GM21390 (cell line): ENCODE measurements at regions not wholly inside any gene's neighbourhood (a gene's known extent, or its start where the extent isn't known, plus 50 kb on each side); places are given as distances from the start of the nearest gene placed in this dataset.

Experiments used
- ATAC-seq: cut with Tn5 transposase; IDR thresholded peaks from one replicate; pipeline ENCODE4 v1.9.1; 2021; ENCODE audit not compliant: unreplicated experiment

DNA sequence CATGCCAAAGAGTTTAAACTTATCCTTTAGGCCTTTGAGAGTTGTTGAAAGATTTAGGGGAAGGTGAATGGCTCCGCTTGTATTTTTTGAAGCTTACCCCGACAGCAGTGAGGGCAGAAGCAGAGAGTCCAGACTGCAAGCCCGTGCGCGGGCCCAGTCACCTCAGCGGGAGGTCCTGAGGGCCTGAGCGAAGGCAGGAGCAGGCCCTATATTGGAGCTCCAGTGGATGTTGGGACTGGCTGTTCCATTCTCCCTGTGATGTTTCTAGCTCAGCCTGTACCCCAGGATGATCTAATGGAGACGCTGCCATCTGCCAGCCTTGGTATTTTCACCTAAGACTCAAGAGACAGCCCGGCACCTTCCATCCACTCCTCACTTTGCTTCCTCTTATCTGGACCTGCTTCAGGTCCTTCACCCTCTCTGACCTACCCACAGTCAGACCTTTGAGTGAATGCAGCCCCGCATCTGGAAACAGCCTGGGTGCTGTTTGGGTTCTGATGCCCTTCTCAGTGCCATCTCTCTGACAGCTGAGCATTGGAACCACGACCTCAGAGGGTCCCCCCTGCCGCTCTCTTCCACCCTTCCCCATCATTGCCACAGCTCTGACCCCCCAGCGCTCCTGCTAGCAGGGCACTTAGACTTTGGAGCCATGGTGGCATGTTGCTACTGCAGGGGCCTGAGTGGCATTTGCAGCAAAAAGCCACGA, 628.2 kb upstream of the CADM1 start:
- no peak for ATAC-seq

DNA sequence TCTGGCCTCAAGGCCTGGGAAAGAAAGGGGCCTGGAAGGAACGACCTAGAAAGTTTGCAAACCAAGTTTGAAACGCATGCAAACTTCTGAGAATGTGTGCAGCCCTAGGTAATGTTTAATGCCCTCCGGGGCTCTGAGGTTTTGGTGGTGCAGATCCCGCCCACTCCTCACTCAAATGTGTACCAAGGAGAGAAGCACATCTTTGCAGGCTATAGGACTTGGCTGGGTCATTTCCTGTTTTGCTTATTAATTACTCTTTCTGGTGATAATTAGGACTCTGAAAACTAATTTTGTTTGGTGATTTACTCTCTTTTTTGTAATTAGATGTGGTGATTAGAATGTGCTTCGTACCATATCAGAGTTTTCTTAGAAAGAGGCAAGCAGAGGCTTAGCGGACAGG, 625.9 kb upstream of the CADM1 start:
- ATAC-seq: no peak

DNA sequence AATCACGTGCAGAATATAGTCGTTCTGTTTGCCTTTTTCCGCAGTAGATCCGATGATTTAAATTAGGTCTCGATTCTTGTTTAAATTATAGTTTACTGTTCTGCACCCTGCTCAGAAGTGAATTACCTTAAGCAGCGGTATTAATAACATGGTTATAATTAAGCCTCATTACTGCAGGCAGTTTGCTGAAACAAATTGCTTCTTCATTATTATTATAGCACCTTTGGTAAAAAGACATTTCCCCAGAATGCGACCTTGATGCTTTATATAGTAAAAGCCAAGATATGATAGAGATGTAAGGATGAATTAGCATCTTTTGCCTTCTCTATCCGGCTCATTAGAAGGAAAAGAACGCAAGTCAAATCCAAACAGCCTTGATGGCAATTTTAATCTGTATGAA, 625.2 kb upstream of the CADM1 start:
- no peak for ATAC-seq

DNA sequence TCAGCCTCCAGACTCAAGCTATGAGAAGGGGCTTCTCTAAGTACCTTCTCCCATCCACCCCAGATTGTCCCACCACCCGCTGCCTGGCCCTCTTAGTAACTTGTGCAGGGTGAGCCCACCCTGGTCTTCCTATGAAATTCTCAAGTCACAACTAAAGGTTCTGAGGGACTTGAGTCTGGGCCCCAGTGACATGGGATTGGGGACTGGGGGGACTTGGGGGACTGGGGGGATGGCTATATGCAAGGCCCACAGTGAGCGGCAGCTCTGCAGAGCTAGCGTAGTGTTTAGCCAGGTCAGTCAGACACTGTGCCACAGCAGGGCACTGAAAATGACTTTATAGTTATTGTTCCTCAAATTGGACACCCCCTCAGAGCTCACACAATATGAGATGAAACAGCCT, 622.3 kb upstream of the CADM1 start:
- ATAC-seq: no peak

DNA sequence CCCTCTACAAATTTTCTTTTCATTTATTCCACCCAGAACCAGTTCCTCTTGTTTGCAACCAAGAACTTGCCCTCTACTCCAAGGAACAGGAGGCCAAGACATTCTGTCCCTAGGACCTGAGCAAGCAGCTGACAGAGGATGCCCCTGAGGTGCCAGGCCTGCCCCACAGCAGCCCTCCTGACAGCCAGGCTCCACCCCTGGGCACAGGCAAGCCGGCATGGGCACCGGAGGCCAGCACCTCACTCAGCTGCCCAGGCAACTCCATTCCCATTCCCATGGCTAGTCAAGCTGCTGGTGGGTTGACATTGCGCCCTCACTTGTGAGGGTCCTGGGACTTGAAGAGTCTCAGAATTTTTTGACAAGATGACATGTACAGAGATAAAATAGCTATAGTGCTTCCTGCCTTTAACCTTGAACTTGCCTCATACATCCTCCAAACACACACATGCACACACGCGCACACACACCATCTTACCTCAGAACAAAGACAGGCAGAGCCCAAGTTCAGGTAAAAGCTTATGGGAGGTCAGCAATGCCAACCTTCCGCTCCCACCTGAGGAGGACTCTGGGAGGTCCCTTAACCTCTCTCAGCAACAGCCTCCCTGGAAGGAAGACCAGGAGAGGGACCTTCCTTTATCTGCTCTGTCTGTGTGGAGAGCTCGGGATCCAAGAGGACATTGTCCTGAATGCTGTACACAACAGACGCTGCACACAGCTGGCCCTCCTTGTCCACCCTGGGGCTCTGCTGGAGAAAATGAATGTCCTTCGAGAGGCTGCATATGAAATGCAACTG, 620.9 kb upstream of the CADM1 start:
- no peak for ATAC-seq

DNA sequence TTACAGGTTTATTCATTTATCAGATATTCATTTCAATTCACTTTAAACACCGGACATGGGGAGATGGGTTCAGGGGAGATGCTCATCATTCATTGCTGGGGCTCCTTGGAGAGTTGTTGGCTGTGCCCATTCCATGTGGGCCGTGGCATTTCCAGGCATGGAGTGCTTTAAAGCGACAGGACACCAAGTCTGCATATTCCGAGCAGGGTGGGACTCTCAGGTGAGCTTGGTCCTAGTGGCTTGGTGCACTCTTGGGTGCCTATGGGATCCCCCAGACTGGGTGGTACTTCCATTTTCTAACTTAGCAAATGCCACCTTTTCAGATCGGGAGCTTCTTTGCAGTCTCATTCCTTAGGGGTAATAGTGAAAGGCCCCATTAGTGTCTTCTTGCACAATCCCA, 619.5 kb upstream of the CADM1 start:
- no peak for ATAC-seq

DNA sequence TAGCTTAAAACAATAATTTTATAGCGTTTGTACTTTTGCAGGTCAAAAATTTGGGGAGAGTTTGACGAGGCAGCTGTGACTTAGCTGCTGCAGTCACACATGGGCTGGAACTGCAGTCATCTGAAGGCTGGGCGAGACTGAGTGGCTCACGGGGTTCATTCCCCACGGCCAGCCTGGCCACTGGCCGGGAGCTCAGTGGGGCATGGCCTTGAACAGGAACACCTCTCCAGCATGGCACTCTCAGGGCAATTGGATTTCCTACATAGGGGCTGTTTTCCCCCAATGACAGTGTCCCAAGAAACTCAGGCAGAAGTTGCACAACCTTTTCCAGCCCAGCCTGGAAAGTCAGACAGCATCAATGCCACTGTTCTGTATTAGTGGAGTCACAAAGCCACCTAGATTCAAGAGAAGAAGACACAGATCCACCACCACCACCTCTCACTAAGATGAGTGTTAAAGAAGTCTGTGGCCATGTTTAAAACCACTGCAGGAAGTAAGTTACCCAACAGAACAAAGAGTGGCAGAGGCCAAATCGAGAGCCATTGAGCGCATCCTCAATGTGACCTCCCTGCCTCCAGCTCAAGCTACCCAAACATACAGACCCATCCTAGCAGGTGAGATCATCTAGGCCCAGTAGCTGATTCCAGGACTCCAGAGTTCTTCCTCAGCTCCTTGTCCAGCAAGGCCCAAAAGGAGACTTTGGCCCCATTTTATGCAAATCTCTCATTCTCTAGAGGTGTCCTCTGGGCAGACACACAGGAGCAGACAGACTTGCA, 618.7 kb upstream of the CADM1 start:
- no peak for ATAC-seq

DNA sequence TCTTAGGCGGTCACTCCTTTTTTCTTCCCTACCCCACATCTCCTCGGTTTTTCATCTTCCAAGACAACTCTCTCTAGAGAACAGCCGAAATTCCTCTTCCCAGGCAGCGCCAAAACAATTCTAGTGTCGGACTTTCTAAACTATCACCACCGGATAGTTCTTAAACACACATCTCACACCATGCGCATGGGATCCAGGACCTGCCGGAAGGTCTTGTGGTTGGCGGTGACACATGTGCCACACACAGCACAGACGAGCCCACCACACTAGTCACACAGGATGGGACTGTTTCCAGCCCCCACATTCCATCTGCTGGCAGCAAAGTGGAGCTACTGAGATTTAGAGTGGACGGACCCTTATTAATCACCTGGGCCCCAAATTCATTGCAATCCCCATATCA, 614.9 kb upstream of the CADM1 start:
- no peak for ATAC-seq

DNA sequence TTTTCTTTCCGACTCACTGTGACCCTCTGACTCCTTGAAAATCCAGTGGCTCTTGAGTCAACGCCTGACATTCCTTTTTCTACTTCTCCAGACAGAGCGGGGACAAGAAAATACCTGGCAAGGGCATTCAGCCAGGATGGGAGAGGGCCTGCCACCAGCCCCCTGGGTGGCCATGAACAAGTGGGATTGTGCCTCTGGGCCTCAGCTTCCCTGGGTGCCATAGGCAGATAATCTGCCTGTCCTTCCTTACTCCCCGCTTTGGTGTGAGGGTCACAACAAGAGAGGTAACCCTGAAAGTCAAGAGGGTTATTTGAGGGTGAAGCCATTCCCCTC, 613.9 kb upstream of the CADM1 start:
- no peak for ATAC-seq

DNA sequence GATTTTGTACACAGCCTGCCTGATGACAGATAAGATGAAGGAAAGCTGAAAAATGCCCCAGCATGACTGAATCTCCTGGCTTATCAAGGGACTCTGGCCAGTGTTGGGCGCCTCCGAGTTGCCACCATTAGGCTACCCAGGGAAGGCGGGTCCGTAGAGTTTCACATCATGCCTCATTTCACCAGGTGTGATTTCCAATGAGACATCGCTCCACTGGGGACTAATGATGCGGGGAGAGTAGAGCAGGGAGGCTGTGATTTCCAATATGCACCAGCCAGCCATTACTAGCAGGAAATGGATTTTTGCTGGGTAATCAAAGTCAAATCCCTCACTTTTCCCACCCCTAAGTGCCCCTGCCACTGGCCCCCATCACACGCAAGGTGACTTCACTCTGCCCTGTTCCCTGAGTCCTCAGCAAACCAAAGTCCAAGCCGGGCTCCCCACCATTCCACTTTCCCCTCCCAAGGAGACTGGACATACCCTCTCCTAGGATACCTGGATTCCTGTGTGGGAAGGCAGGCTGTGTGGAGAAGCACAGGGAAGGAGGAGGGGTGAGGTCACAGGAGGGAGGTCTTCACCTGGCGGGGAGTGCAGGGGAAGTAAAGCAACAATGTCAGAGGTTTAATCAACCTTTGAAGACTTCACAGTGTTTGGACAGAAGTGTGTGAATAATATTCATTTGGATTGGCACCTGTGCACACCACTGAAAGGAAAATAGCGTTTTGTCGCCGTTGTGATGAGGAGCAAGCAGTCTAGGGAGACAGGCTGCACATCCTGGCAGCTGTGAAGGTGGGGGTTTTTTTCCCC, 613.3 kb upstream of the CADM1 start:
- no peak for ATAC-seq

DNA sequence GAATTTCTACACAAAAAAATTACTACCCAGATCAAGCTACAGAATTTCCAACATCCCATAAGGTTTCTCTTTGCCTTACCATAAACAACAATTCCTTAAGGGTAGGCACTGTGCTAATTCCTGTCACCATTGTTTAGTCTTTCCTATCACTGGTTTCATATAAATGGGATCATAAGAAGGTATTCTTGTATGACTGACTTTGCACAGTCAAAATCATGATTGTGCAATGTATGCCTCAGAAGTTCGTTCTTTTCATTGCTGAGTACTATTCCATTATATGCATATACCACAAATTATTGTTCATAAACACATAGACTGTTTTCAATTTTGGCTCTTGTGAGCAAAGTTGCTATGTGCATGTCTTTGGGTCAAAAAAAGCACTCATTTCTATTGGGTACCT, 611.6 kb upstream of the CADM1 start:
- no peak for ATAC-seq

DNA sequence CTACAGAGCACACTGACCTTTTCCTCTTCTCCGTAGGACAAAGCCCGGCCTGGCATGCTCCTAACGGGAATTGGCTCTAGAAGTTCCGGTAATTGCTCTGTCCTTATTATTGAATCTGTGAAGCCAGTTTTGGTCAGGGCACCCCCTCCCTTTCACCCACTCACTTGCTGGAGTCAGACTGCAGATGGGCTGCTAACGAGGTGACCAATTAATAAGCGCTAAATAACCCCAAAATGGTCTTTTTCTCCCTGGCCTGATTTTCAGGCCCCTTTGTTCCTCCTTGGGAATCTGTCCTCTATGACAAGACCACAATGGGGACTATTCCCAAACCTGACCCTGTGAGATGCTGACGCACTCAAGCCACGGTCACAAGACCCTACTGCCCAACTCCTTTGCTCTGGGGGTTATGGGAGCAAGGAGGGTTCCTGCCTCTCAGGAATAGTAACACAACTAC, 610.0 kb upstream of the CADM1 start:
- no peak for ATAC-seq

DNA sequence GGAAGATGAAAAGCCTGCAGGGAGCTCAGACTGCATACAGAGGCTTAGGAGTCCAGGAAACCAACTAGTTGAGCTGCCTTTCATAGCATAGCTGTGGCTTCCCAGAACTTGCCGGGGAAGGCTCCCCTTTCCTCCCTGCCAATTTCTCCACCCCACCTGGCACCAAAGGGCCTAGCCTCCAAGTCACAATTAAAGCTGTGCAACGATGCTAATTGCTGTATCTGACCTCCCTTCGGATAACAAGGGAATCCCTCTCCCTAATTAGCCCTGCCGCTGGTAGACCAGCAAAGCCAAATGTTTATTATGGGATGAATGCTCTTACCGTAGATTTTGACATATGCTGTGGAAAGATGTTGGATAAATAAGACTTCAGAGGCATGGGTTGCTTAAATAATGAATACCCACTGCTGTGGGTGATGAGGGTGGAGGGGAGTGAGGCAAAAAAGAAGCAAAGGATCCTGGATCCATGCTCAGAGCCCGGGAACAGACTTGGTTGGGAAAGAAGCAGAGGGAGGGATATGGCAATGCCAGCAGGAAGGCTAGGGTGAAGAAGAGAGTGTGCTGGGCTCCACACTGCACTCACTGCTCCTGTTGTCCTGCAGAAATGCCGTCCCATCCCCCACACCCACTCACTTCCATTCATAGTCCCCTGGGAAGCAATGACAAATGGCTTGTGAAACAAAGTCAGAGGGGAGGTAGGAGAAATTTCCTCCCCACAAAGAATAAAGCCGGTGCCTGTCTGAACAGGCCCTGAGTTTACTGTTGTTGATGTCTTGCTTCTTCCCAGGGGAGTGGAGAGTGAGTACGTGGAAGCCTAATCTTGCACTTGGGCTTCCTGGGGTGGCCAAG, 608.1 kb upstream of the CADM1 start:
- ATAC-seq: no peak

DNA sequence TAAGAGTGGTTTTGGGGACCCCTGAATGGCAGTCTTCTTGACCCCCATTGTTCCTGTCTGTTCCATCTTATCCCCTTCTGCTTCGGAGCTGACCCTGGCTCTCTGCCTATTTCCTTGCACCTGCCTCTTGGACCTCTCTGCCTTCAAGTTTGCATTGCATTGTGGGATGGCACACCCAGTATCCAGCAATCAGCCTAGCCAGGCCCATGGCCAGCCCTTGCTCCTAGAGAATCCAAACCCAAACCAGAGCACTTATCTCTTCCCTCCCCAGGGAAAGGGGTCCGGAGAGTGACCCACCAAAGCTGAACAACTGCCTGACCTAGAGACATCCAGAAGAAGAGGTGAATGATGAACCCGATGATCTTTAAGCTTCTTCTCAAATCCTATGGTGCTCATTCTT, 607.3 kb upstream of the CADM1 start:
- no peak for ATAC-seq

DNA sequence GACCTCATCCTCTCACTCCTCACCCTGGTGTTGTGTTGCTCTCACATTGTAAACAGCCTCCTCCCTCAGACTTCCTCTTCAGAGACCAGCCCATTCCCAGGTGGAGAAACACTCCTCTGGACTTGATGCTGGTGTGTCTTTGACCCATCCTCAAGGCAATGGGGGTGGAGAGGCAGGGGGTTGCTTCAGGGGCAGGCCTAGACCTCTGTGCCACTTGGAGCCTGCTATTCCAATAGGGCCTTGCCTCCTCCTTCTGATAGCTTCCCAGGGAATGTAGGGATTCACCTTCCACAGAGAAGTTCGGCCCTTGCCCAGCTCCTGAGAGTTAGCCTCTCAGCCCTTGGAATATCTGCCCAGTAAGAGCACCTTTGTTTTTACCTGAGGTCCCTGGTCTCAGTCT, 606.6 kb upstream of the CADM1 start:
- no peak for ATAC-seq

DNA sequence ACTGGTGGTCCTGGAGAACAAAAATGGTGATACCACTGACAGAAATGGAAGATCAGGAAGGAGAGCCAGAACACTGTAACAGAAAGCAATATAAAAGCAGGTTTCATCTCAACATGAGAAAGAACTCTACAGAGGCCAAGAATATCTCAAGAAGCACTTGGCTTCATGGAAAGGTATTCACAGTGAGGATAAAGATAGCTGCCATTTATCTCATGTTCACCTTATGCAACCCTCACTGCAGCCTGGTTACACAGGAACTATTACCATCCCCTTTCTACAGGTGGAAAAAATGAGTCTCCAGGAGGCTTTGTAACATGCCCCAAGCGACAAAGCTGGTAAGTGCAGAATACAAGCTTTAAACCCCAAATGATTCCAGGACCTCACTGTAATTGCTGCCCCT, 606.1 kb upstream of the CADM1 start:
- ATAC-seq: no peak

DNA sequence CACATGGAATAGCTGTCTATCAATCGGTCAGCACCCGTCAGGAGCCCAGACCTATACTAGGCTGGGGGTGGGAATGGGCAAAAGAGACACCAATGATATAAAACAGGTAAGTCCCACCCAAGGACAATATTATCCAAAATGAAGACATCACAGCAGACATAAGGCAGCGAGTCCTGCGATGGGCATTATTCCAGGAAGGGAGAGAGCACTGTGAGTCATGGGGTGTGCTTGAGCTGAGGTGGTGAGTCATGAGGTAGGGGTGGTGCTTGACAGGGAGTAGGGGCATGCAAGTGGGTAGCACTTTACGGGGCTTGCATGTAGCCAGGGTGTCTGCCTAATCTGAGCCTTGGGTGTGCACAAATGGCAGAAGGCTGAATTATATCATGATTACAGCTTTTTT, 605.0 kb upstream of the CADM1 start:
- no peak for ATAC-seq

DNA sequence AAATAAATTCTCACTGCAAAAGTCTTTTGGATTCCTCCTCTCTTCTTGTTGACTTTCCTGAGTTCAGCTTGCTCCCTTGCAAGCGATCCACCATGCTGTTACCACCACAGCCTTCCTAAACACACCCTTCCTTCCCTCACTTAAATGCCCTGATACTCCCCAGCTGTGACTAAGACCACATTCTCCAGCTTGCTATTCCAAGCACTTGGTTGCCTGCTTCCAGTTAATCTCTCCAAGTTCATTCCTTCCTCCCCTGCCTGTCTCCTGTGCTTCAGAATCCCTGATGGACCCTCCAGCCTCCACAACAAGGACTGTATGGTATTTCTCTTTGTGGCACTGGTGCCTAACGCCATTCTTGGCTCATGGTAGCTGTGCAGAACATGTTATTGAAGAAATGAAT, 603.9 kb upstream of the CADM1 start:
- ATAC-seq: no peak

DNA sequence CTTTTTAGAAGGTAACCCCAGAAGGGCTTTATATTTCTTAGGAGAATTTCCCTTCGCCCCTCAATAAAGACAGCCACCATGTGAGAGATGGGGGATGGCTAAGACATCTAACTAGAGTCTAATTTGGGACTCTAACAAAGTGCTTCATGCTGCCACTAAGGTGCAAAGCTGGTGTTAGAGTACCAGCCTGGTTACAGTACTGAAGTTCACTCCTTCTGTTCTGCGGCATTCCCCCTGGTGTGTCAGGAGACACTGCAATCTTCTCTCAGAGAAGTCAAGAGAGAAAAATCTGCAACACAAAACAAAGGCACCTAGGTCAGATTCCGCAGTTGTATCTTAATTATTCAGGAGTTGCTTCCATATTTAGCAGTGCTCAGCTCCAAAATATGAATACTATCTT, 603.0 kb upstream of the CADM1 start:
- ATAC-seq: no peak

DNA sequence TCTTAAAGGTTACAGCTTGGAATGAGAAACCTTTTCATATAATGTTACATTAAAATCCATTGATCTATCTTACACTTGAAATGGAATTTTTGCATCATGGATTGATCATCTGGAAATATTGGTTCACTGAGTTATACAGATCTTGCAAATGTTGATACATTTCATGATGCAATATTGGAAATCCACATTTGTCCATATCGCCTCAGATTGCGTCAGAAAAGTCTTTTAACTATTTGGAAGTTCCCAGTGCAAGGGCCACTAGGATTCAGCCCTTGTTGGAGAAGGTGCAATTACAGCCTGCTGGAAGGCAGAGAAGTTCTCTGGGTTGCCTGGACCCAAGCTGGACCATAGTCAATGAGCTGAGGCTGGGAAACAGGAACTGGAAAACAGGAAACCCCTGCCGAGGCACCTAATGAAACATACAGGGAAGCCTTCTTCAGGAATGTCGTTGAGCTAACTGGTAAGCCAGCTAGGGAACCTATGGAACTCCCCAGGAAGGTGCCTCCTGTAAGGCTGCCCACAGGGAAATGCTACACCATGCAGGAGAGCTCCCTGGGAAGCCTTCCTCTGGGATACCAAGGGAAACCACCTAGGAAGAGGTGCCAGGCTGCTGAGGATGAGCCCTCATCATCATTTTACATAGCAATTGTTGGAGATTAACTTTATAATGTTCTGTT, 600.4 kb upstream of the CADM1 start:
- no peak for ATAC-seq
